H9 (cell line): ENCODE measurements at regions not wholly inside any gene's neighbourhood (a gene's known extent, or its start where the extent isn't known, plus 50 kb on each side); places are given as distances from the start of the nearest gene placed in this dataset.

ENCODE experiments used
- DNase-seq: peaks from one replicate; pipeline ENCODE4 v3.0.0-alpha.2; 2017
- H2AFZ ChIP-seq: one replicate; pipeline ENCODE4 v1.6.1; 2013; ENCODE audit warnings: mild to moderate bottlenecking, low read length, control low read depth, moderate library complexity
- H2AK5ac ChIP-seq: 2 replicates; pipeline ENCODE4 v1.6.1; 2013; ENCODE audit warnings: low read length, control low read depth, mixed read lengths; ENCODE audit not compliant: insufficient read length
- H2BK120ac ChIP-seq: one replicate; pipeline ENCODE4 v1.6.1; 2013; ENCODE audit warnings: low read depth, mild to moderate bottlenecking, low read length, control low read depth, inconsistent platforms; ENCODE audit not compliant: poor library complexity, severe bottlenecking
- H2BK12ac ChIP-seq: 2 replicates; pipeline ENCODE4 v1.6.1; 2013; ENCODE audit warnings: low read length, control low read depth, mixed read lengths, low read depth; ENCODE audit not compliant: insufficient read length
- H2BK15ac ChIP-seq: 2 replicates; pipeline ENCODE4 v1.6.1; 2013; ENCODE audit warnings: low read depth, low read length, control low read depth
- H2BK20ac ChIP-seq: one replicate; pipeline ENCODE4 v1.6.1; 2013; ENCODE audit warnings: low read depth, mild to moderate bottlenecking, low read length, control low read depth, inconsistent platforms; ENCODE audit not compliant: poor library complexity, severe bottlenecking
- H2BK5ac ChIP-seq: 2 replicates; pipeline ENCODE4 v1.6.1; 2013; ENCODE audit warnings: low read length, control low read depth, mixed read lengths; ENCODE audit not compliant: insufficient read length
- H3K14ac ChIP-seq: 2 replicates; pipeline ENCODE4 v1.6.1; 2013; ENCODE audit warnings: low read length, control low read depth; ENCODE audit not compliant: insufficient read depth
- H3K18ac ChIP-seq: 2 replicates; pipeline ENCODE4 v1.6.1; 2013; ENCODE audit warnings: low read depth, mild to moderate bottlenecking, mixed read lengths, low read length, control low read depth; ENCODE audit not compliant: insufficient read length
- H3K23ac ChIP-seq: 2 replicates; pipeline ENCODE4 v1.6.1; 2013; ENCODE audit warnings: low read length, control low read depth, mixed read lengths, low read depth; ENCODE audit not compliant: insufficient read length
- H3K23me2 ChIP-seq: 2 replicates; pipeline ENCODE4 v1.6.1; 2013; ENCODE audit warnings: low read depth, mild to moderate bottlenecking, mixed read lengths, low read length, control low read depth; ENCODE audit not compliant: insufficient read length, poor library complexity, severe bottlenecking
- H3K27ac ChIP-seq: 2 replicates; pipeline ENCODE4 v1.5.1; 2013; ENCODE audit warnings: low read length, control low read depth, mixed read lengths, low read depth; ENCODE audit not compliant: insufficient read length
- H3K27me3 ChIP-seq: 2 replicates; pipeline ENCODE4 v1.6.1; 2013; ENCODE audit warnings: low read length, control low read depth, inconsistent platforms; ENCODE audit not compliant: insufficient read depth
- H3K4ac ChIP-seq: 2 replicates; pipeline ENCODE4 v1.6.1; 2013; ENCODE audit warnings: low read depth, mild to moderate bottlenecking, control low read depth, inconsistent platforms, low read length, moderate library complexity
- H3K4me1 ChIP-seq: 2 replicates; pipeline ENCODE4 v1.6.1; 2013; ENCODE audit warnings: low read length, control low read depth, inconsistent platforms; ENCODE audit not compliant: insufficient read depth
- H3K4me2 ChIP-seq: 2 replicates; pipeline ENCODE4 v1.6.1; 2013; ENCODE audit warnings: low read length, control low read depth, mixed read lengths; ENCODE audit not compliant: insufficient read length, insufficient read depth
- H3K56ac ChIP-seq: 2 replicates; pipeline ENCODE4 v1.6.1; 2013; ENCODE audit warnings: low read depth, mild to moderate bottlenecking, mixed read lengths, low read length, control low read depth; ENCODE audit not compliant: insufficient read length
- H3K79me1 ChIP-seq: 2 replicates; pipeline ENCODE4 v1.6.1; 2013; ENCODE audit warnings: low read depth, mild to moderate bottlenecking, moderate library complexity, low read length, control low read depth, inconsistent platforms; ENCODE audit not compliant: insufficient read depth, poor library complexity, severe bottlenecking
- H3K79me2 ChIP-seq: 2 replicates; pipeline ENCODE4 v1.6.1; 2013; ENCODE audit warnings: low read length, control low read depth, inconsistent platforms; ENCODE audit not compliant: insufficient read depth
- H3K9ac ChIP-seq: 2 replicates; pipeline ENCODE4 v1.6.1; 2013; ENCODE audit warnings: low read length, control low read depth, mixed read lengths; ENCODE audit not compliant: insufficient read length; ENCODE audit errors: extremely low read depth
- H3K9me3 ChIP-seq: one replicate; pipeline ENCODE4 v1.6.1; 2013; ENCODE audit warnings: low read depth, low read length, inconsistent platforms; ENCODE audit not compliant: control insufficient read depth
- H3T11ph ChIP-seq: one replicate; pipeline ENCODE4 v1.6.1; 2013; ENCODE audit warnings: mild to moderate bottlenecking, low read length, control low read depth, inconsistent platforms
- H4K20me1 ChIP-seq: one replicate; pipeline ENCODE4 v1.6.1; 2013; ENCODE audit not compliant: control insufficient read depth, insufficient read length, insufficient read depth
- H4K5ac ChIP-seq: 2 replicates; pipeline ENCODE4 v1.6.1; 2013; ENCODE audit warnings: low read depth, mild to moderate bottlenecking, mixed read lengths, low read length, control low read depth; ENCODE audit not compliant: insufficient read length
- H4K8ac ChIP-seq: replicated peaks from 2 replicates; pipeline ENCODE4 v1.6.1; 2013; ENCODE audit warnings: low read length, control low read depth, mixed read lengths, low read depth; ENCODE audit not compliant: insufficient read length
- H4K91ac ChIP-seq: 2 replicates; pipeline ENCODE4 v1.6.1; 2013; ENCODE audit warnings: low read depth, mild to moderate bottlenecking, moderate library complexity, mixed read lengths, low read length, control low read depth; ENCODE audit not compliant: insufficient read length
- H3K27ac Mint-ChIP-seq, 3 experiments: 2 replicates in 2 of 3; 3 replicates in 1 of 3; pipeline ENCODE4 v1.8.0; 2020 to 2021; ENCODE audit warnings: mixed read lengths in 3 of 3, mild to moderate bottlenecking in 1 of 3, moderate library complexity in 1 of 3
- H3K27me3 Mint-ChIP-seq: 2 replicates; pipeline ENCODE4 v1.8.0; 2021; ENCODE audit warnings: low read depth, mild to moderate bottlenecking, moderate library complexity, mixed read lengths
- H3K36me3 Mint-ChIP-seq, 3 experiments: 2 replicates in 2 of 3; 3 replicates in 1 of 3; pipeline ENCODE4 v1.8.0; 2020 to 2021; ENCODE audit warnings: low read depth in 3 of 3, mixed read lengths in 3 of 3; ENCODE audit not compliant: insufficient read depth in 1 of 3
- H3K4me1 Mint-ChIP-seq, 2 experiments: 2 replicates each; pipeline ENCODE4 v1.8.0; 2020; ENCODE audit warnings: mixed read lengths in 2 of 2
- H3K4me3 Mint-ChIP-seq, 2 experiments: 2 replicates in 1 of 2; 3 replicates in 1 of 2; pipeline ENCODE4 v1.8.0; 2020 to 2021; ENCODE audit warnings: mild to moderate bottlenecking in 2 of 2, mixed read lengths in 2 of 2, moderate library complexity in 1 of 2
- H3K9me3 Mint-ChIP-seq, 2 experiments: 2 replicates in 1 of 2; 3 replicates in 1 of 2; pipeline ENCODE4 v1.8.0; 2020; ENCODE audit warnings: mild to moderate bottlenecking in 2 of 2, mixed read lengths in 2 of 2, moderate library complexity in 1 of 2
- CTCF ChIP-seq: fragments of 200-600 bp; sonication (generic); conservative IDR thresholded peaks from 3 replicates; pipeline ENCODE4 v1.8.0; 2021; ENCODE audit warnings: antibody characterized with exemption, mild to moderate bottlenecking
- WGBS: extraction: QIAGEN DNeasy Blood & Tissue Kit; methylation state at CpG from one replicate; pipeline ENCODE4 v1.1.7; 2013; ENCODE audit warnings: missing lambda C conversion rate, low lambda C conversion rate, mixed read lengths; ENCODE audit not compliant: insufficient read length; ENCODE audit errors: extremely low coverage; 5-methylcytosine and 5-hydroxymethylcytosine counted together

DNA sequence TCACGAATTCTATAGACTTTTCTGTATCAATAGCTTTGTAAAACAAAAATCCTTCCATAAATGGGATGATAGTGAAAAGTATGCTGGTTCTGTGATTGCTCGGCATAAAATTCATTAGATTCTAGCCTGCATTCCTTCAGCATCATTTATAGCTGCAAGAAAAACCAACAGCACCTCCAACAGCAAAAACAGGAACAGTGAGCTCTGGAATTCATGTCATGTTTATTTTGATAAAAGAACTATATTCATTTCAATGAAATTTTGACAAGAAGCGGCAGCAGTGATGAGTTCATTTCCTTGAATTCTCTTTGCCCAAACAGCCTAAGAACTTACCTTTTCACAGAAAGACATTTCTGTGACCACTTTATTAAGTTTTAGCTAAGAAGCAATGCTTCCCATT lies 515.2 kb upstream of the CCDC54 start:
- H3K4me3 Mint-ChIP-seq: no peak overlapping the region
- H3K4me2 ChIP-seq: no peak overlapping the region
- no peaks in the 10 kb centered on the region for H3K27me3 ChIP-seq
- no peak overlapping the region for H2BK12ac ChIP-seq
- H3K27me3 Mint-ChIP-seq: no peaks in the 10 kb centered on the region
- peaks cover 23 to 34% (median 33%) of the 10 kb centered on the region in 3 experiments for H3K36me3 Mint-ChIP-seq
- no peak overlapping the region for H3K56ac ChIP-seq
- H2AFZ ChIP-seq: no peak overlapping the region
- H3K4me1 Mint-ChIP-seq: peaks cover 23 to 24% of the 10 kb centered on the region in 2 experiments
- no peaks in the 10 kb centered on the region for H3K79me1 ChIP-seq
- WGBS: no CpG with 5 or more reads among the region's 3 CpGs
- no peak for DNase-seq
- no peaks in the 10 kb centered on the region for H3K9me3 ChIP-seq
- no peak overlapping the region for H2BK5ac ChIP-seq
- no peak overlapping the region for H3K27ac ChIP-seq
- H3K27ac Mint-ChIP-seq: peak overlapping the region; percentile 51 to 65 (median 52); a peak in 5 of 7 replicates
- H3K9me3 Mint-ChIP-seq: peaks cover 16 to 19% of the 10 kb centered on the region in 2 experiments
- no peak overlapping the region for H4K5ac ChIP-seq
- no peaks in the 10 kb centered on the region for H3K23me2 ChIP-seq
- no peak overlapping the region for H2BK120ac ChIP-seq
- no peak overlapping the region for H3K4ac ChIP-seq
- no peak overlapping the region for H2BK15ac ChIP-seq
- no peaks in the 10 kb centered on the region for H3K79me2 ChIP-seq
- H3K18ac ChIP-seq: no peak overlapping the region
- H4K8ac ChIP-seq: no peak overlapping the region
- no peak overlapping the region for H4K91ac ChIP-seq
- no peak overlapping the region for H3K23ac ChIP-seq
- H3K9ac ChIP-seq: no peak overlapping the region
- H2BK20ac ChIP-seq: no peak overlapping the region
- H2AK5ac ChIP-seq: no peak overlapping the region
- H4K20me1 ChIP-seq: no peaks in the 10 kb centered on the region
- H3T11ph ChIP-seq: no peak overlapping the region
- no peak overlapping the region for H3K14ac ChIP-seq
- H3K4me1 ChIP-seq: no peaks in the 10 kb centered on the region
- TF ChIP-seq CTCF: no peak
